ENCODE measurements at regions not wholly inside any gene's neighbourhood (a gene's known extent, or its start where the extent isn't known, plus 50 kb on each side); places are given as distances from the start of the nearest gene placed in this dataset.

DNA sequence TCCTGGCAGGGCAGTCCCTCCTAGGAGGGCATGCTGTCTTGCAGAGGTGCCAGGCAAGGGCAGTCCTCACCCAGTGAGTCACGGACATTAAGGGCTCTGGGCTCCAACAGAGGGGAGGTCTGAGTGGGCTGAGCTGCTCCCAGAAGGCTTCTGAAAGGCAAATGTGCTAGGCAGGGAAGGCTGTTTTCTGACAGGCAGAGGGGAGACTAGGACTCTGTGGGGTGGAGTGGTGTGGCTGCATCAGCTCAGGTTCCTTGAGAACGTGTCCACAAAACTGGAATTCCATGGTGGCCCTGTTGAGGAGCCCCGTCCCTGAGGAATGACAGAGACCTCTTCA lies 283.5 kb downstream of the MYCN start:
- Mint-ChIP-seq H3K27me3 (peaks cover 2% of the 10 kb centered on the region), H3K4me3 (no peak overlapping the region), H3K27ac (no peak overlapping the region), H3K9me3 (no peaks in the 10 kb centered on the region), H3K36me3 (ENCODE audit: low read depth) (no peaks in the 10 kb centered on the region), H3K4me1 (no peaks in the 10 kb centered on the region)
- CTCF ChIA-PET, result no interaction called here
- TF ChIP-seq, protein P1, sequence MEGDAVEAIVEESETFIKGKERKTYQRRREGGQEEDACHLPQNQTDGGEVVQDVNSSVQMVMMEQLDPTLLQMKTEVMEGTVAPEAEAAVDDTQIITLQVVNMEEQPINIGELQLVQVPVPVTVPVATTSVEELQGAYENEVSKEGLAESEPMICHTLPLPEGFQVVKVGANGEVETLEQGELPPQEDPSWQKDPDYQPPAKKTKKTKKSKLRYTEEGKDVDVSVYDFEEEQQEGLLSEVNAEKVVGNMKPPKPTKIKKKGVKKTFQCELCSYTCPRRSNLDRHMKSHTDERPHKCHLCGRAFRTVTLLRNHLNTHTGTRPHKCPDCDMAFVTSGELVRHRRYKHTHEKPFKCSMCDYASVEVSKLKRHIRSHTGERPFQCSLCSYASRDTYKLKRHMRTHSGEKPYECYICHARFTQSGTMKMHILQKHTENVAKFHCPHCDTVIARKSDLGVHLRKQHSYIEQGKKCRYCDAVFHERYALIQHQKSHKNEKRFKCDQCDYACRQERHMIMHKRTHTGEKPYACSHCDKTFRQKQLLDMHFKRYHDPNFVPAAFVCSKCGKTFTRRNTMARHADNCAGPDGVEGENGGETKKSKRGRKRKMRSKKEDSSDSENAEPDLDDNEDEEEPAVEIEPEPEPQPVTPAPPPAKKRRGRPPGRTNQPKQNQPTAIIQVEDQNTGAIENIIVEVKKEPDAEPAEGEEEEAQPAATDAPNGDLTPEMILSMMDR (IDR thresholded peaks at IDR 0.05), result no peak
- ATAC-seq (ENCODE audit: low read depth) (no peak), DNase-seq (no peak)
- intact Hi-C loops (cut with micrococcal nuclease), result no loop called here
- POLR2A ChIA-PET, result no interaction called here

DNA sequence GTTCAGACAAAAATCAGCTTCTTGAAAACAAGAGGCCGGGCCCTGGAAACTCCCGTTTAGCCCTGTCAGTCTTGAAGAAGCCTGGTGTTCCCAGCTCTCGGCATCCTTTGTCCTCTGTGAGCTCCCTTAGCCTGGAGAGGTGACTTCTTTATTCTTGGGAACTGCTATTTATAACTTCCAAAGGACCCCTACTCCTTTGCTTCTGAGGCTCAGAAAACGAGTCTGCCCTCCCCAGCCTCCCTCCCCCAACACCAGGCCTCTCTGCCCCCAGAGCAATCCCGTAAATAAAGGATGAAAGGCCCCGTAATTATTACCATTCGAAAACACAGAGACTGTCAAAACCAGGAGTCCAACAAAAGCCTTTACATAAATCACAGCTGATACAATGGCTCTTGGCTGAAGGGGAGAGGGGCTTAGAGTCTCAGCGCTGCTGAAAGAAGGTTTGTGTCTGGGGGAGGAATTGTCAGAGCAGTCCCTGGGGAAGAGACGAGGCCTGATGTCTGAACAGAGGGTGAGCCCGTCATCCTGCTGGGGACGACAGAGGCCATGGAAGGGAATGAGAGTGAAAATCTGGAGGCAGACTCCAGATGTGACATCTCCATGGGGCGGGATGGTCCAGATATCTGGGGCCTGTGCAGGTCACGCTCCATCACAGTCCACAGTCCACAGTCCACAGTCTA lies 283.0 kb downstream of the MYCN start:
- H3K4me3 Mint-ChIP-seq, result no peak overlapping the region
- ChIA-PET POLR2A (no interaction called here), CTCF (no interaction called here)
- TF ChIP-seq, protein P1 (IDR thresholded peaks at IDR 0.05), result no peak
- H3K36me3 Mint-ChIP-seq (ENCODE audit: low read depth), result no peaks in the 10 kb centered on the region
- no peaks in the 10 kb centered on the region for H3K4me1 Mint-ChIP-seq
- H3K27me3 Mint-ChIP-seq, result peaks cover 2% of the 10 kb centered on the region
- DNase-seq (no peak), ATAC-seq (ENCODE audit: low read depth) (no peak)
- H3K27ac Mint-ChIP-seq, result no peak overlapping the region
- H3K9me3 Mint-ChIP-seq, result no peaks in the 10 kb centered on the region
- intact Hi-C loops (cut with micrococcal nuclease), result no loop called here

DNA sequence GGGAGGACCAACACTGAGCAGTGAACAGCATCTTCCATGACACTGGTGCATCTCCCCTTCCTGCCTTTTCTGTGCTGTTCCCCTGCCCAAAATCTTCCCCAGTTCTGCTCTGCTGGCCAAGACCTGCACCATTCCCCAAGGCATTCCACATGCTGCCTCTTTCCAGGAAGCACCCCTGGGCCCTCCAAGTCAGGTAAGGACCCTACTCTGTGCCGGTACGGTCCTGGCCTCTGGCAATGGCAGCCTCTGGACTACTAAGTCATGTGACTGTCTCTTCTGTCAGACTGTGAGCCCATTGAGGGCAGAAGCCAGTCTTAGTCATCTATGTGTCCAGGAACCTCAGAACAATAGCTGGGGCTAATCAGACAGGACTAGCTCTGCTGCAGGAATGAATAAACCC lies 282.0 kb downstream of the MYCN start:
- peaks cover 2% of the 10 kb centered on the region for H3K27me3 Mint-ChIP-seq
- intact Hi-C loops (cut with micrococcal nuclease), result no loop called here
- H3K27ac Mint-ChIP-seq, result no peak overlapping the region
- no peak overlapping the region for H3K4me3 Mint-ChIP-seq
- ATAC-seq (ENCODE audit: low read depth) (no peak), DNase-seq (no peak)
- no peaks in the 10 kb centered on the region for H3K36me3 Mint-ChIP-seq (ENCODE audit: low read depth)
- no peaks in the 10 kb centered on the region for H3K4me1 Mint-ChIP-seq
- ChIA-PET POLR2A (no interaction called here), CTCF (no interaction called here)
- H3K9me3 Mint-ChIP-seq, result no peaks in the 10 kb centered on the region
- TF ChIP-seq, protein P1 (IDR thresholded peaks at IDR 0.05), result no peak

DNA sequence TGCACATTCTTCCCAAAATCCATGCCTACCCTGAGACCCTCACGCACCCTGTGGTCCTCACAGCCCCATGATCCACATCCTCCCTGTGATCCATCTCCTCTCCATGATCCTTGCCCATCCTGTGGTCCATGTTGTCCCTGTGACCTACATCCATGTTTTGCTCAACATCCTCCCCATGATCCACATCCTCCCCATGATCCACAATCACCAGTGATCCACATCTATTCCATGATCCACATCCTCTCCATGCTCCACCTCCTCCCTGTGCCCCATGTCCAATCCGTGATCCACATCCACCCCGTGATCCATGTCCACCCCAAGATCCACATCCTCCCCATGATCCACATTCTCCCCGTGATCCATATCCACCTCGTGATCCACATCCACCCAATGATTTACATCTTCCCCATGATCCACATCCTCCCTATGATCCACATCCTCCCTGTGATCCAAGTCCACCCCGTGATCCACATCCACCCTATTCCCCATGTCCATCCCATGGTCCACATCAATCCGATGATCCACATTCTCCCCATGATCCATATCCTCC lies 281.2 kb downstream of the MYCN start:
- Mint-ChIP-seq H3K9me3 (no peaks in the 10 kb centered on the region), H3K4me1 (no peaks in the 10 kb centered on the region), H3K27ac (no peak overlapping the region), H3K36me3 (ENCODE audit: low read depth) (no peaks in the 10 kb centered on the region), H3K4me3 (no peak overlapping the region), H3K27me3 (peaks cover 2% of the 10 kb centered on the region)
- CTCF ChIA-PET, result no interaction called here
- DNase-seq, result no peak
- POLR2A ChIA-PET, result no interaction called here
- intact Hi-C loops (cut with micrococcal nuclease), result no loop called here
- no peak for ATAC-seq (ENCODE audit: low read depth)
- TF ChIP-seq, protein P1 (IDR thresholded peaks at IDR 0.05), result no peak

DNA sequence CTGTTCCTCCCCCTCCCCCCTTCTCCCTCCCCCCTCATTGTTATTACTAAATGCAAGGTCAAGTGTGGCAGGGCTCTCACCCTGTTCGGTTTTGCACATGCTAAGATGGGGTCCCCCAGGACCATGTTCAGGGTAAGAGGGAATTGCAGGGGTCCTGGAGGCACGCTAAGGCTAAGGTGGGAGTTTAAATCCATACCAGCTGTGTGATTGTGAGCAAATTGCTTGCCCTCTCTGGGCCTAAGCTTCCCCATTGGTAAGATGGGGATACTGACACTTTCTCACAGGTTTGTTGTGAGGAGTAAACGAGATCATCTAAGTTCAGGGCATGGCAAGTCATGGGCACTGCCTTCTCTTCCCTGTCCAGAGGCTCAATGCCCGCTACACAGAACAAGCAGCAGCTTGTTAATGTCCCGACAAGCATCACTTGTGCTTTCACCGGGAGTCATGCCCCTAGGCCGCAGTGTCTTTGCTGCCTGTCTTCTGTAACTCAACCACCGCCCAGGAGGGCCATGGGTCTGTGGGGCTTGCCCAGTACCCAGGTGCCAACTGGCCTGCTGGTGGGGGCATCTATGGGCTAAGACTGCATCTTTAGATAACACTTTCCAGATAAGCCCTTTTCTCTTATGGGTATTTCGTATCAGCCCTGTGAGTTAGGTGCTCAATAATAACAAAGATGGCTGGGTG lies 279.1 kb downstream of the MYCN start:
- no peaks in the 10 kb centered on the region for H3K4me1 Mint-ChIP-seq
- ChIA-PET POLR2A (no interaction called here), CTCF (no interaction called here)
- intact Hi-C loops (cut with micrococcal nuclease), result loop anchor here (2.0 kb wide), 1 partner anchor 583 kb away; no protein-coding TSS in a partner anchor
- H3K36me3 Mint-ChIP-seq (ENCODE audit: low read depth), result no peaks in the 10 kb centered on the region
- H3K27ac Mint-ChIP-seq, result no peak overlapping the region
- TF ChIP-seq, protein P1 (IDR thresholded peaks at IDR 0.05), result no peak
- DNase-seq, result no peak
- no peaks in the 10 kb centered on the region for H3K9me3 Mint-ChIP-seq
- no peak for ATAC-seq (ENCODE audit: low read depth)
- H3K4me3 Mint-ChIP-seq, result no peak overlapping the region
- H3K27me3 Mint-ChIP-seq, result peaks cover 2% of the 10 kb centered on the region

Data from activated B cell treated with CpG ODN at 0.5 μM for 24 hours (primary cell).